A172 (cell line): ENCODE measurements at regions not wholly inside any gene's neighbourhood (a gene's known extent, or its start where the extent isn't known, plus 50 kb on each side); places are given as distances from the start of the nearest gene placed in this dataset.

Experiments
- DNase-seq: peaks from one replicate; pipeline ENCODE4 v3.0.0-alpha.2; 2015; ENCODE audit warnings: low spot score

- no peak for DNase-seq
Measured at GRCh38 chr1:14495381-14495780, 103.1 kb upstream of the KAZN start.

DNA sequence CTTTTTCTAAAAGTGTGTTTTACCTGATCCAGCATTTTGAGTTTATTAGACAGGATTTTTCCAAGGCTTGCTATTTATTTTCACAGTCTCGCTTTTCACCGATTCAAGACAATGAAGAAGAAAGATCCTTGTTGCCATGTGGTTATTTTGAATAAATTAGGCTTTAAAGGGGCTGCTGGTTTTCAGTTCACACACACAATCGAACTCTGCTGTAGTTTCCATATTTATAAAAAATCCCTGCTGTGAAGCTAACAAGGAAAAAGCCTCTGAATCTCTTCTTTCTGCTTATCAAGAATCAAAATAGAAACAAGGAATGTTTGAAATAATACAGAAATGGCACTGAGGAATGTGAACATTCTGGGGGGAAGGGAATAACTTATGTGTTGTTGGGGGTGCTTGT is 102.5 kb upstream of the KAZN start:
- DNase-seq, result no peak

GRCh38 chr1:14498839-14499238 is 99.6 kb upstream of the KAZN start:
- DNase-seq, result no peak

- no peak for DNase-seq
Measured at GRCh38 chr1:14499312-14500040, 99.0 kb upstream of the KAZN start.

DNA sequence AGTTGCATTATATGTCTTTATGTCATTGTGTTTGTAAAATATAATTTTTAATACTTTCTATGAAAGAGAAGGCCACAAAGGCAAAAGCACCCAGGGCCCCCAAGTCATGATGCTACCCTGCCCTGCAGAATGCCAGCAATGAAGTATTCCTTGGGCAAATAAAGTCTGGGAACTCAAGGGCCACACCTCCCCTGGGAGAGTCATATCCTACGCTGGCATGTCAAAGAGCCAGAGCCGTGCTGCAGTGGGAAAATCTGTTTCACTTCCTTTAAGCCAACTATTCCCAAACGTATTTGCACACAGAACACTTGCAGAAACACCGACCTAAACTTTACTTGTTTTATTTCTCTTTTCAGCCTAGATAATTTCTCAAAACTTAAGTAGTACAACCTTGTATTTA is 98.4 kb upstream of the KAZN start:
- DNase-seq, result no peak

DNA sequence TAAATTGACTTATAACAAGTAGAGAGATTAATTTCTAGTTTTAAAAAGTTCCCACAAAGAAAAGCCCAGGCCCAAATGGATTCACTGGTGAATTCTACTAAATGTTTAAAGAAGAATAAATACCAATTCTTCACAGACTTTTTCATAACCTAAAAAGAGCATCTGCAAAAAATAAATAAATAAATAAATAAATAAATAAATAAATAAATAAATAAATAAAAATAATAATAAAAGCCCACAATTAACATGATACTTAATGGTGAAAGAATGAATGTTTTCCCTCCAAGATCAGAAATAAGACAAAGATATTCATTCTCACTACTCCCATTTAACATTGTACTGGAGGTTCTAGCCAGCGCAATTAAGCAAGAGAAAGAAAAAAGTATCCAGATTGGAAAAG is 97.6 kb upstream of the KAZN start:
- DNase-seq, result no peak

DNA sequence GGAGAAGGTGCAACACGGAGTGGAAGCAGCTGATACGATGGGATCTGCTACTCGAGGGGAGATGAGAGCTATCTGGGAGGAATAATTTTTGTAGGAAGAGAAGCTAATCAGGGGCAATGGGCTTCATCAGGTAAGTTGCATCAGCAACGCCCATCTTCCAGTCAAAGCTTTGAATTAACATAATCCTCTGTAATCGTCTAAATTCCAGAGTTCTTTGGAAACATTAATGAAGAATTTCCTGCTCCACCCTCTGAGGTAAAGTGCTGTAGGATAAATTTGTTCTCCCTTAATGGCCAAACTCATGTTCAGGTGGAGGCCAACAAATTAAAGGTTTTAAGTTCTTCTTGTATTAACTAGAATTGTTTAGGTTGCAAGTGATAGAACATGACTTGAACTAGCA is 94.0 kb upstream of the KAZN start:
- no peak for DNase-seq

- no peak for DNase-seq
Measured at GRCh38 chr1:14506471-14507255, 91.8 kb upstream of the KAZN start.

- DNase-seq, result no peak
Measured at GRCh38 chr1:14507262-14507661, 91.2 kb upstream of the KAZN start.

- no peak for DNase-seq
Measured at GRCh38 chr1:14508613-14509012, 89.9 kb upstream of the KAZN start.

- DNase-seq, result no peak
Measured at GRCh38 chr1:14511166-14511680, 87.3 kb upstream of the KAZN start.

DNA sequence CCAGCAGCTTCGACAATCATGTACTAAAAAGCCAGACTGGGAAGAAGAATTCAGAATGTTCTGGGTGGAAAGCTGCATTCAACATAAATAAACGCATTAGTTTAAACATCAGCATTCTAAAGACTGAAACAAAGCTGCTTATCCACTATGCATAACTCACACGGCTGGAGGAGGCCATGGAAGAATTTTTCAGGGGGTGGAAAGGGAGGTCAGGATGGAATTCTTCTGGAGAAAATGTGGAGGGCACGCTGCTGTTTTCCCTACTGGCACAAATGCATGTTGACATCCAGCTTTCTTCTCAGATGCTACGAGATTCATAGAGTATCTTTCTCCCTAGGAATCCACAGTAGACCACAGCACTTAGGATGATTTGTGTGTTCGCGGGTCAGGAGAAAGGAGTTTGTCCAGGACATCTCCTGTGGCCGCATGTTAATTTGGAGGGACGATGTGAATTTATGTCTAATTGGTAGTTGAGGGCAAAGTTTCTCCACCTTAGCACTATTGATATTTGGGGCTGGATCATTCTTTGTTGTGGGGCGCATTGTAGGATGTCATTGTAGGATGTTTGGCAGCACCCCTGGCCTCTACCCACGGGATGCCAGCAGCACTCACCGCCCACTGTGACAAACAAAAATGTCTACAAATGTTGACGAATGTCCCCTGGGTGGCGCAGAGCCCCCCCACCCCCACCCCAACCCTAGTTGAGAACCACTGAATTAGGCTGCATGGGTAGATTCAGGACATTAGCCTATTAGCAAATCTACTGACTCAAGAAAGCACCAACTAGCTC is 86.5 kb upstream of the KAZN start:
- DNase-seq, result no peak

DNA sequence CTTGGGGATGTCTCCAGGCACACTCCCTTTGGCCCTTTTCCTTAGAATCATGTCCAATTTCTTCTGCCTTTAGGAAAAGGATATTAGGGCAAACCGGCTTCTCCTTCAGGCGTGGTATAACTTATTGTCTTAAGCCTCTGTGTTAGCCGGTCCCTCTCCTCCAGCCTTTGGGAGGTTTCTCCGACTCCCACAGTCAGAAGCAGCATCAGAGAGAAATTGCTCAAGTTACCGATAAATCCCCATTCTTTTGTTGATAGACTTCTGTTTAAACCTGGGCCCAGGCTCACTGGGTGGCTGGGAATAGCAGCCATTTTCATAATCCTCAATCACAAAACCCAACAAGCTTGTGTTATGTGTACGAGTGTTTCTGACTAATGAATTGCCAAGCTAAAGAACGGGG is 85.4 kb upstream of the KAZN start:
- no peak for DNase-seq

DNA sequence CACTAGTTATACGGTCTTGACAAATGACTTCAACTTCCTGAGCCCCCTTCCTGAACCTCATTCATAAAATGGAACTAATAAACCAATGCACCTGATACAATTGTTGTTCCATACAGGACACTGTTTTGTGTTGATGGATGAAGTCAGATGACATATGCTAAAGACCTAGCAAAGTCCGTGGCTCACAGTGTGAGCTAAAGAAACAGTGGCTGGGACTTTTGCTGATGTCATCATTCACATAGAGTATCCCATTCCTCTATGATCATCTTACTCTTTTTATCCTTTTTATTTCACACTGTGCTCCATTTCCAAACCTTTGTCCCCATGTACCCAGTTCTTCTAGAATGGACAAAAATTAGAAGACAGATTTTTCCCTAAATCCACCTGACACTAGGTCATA is 83.7 kb upstream of the KAZN start:
- no peak for DNase-seq

GRCh38 chr1:14516974-14517840 is 81.3 kb upstream of the KAZN start:
- peak; percentile 75 for DNase-seq

GRCh38 chr1:14517841-14518180 is 80.7 kb upstream of the KAZN start:
- DNase-seq, result no peak

GRCh38 chr1:14519976-14520375 is 78.5 kb upstream of the KAZN start:
- no peak for DNase-seq

DNA sequence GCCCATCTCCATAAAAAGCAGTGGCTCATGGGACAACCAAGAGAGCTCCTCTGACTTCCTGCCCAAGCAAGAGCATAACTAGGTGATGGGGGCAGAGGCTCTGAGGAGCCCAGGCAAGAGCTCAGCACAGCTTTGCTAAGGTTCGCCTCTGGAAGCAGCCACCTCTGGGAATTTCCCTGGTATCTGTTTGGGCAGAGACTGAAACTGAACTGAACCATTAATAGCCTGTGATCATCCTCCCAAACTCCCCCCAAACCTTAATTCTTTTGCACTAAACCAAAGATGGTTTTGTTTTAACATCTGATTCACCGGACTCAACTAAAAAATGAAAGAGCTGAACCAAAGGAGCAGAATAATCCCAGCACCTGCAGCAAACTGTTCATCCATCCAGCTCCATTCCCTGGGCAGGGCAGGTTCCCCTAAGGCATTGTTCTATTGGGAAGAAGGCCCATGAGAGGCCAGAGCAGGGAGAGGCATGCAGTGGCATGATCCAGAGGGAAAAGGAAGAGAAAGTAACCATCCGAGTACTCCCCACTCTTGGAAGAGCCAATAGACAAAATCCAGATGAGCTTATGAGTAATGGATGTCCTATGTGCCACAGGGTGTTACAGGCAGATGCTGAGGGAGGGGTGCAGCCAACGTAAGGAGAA is 77.8 kb upstream of the KAZN start:
- no peak for DNase-seq

- no peak for DNase-seq
Measured at GRCh38 chr1:14521622-14522021, 76.9 kb upstream of the KAZN start.

GRCh38 chr1:14522077-14522925 is 76.2 kb upstream of the KAZN start:
- DNase-seq, result peak; percentile 13
